Endothelial cell of umbilical vein (primary cell): ENCODE measurements at regions not wholly inside any gene's neighbourhood (a gene's known extent, or its start where the extent isn't known, plus 50 kb on each side); places are given as distances from the start of the nearest gene placed in this dataset.

ENCODE experiments used
- BruUV-seq: library from RNA; stranded (reverse); fragments of 400-500 nt; replicated peaks from 2 replicates; lab custom pipeline; 2021; lab: Mats Ljungman, UMichigan
- CTCF ChIA-PET: fragments of 300-600, 350-600 bp; sonication (Branson Sonifier 250); formaldehyde crosslinking; loops from one replicate; lab custom pipeline; 2021; ENCODE audit warnings: antibody characterized with exemption, inconsistent platforms; lab: Charles Lee
- POLR2A ChIA-PET: fragments of 300-600, 350-600 bp; sonication (Branson Sonifier 250); formaldehyde crosslinking; loops from one replicate; lab custom pipeline; 2021; ENCODE audit warnings: antibody characterized with exemption, inconsistent platforms; lab: Charles Lee
- DNase-seq: peaks from one replicate; pipeline ENCODE4 v3.0.0-alpha.2; 2011; ENCODE audit warnings: low read depth, low spot score
- FAIRE-seq: peaks from 2 replicates; lab custom pipeline; 2011; peaks lifted over from hg19 to GRCh38; lab: Jason Lieb, UNC
- H2AFZ ChIP-seq: 2 replicates; pipeline ENCODE4 v1.6.0; 2012; ENCODE audit warnings: low read depth, low read length, control low read depth, inconsistent platforms
- H3K27ac ChIP-seq: 2 replicates; pipeline ENCODE4 v1.5.1; 2011; ENCODE audit warnings: low read depth, mild to moderate bottlenecking, control low read depth, low read length, moderate library complexity; ENCODE audit not compliant: insufficient read depth
- H3K27me3 ChIP-seq, 2 experiments: 2 replicates each; pipeline versions ENCODE4 v1.6.0 to v1.6.1; 2011; ENCODE audit warnings: low read length in 2 of 2, mixed read lengths in 1 of 2; ENCODE audit not compliant: control insufficient read depth in 2 of 2, insufficient read depth in 2 of 2
- H3K36me3 ChIP-seq, 2 experiments: 2 replicates in 1 of 2; 3 replicates in 1 of 2; pipeline ENCODE4 v1.5.1; 2011; ENCODE audit warnings: low read length in 2 of 2, mild to moderate bottlenecking in 1 of 2, moderate library complexity in 1 of 2; ENCODE audit not compliant: control insufficient read depth in 2 of 2, insufficient read depth in 2 of 2; ENCODE audit errors: extremely low read depth in 1 of 2
- H3K4me1 ChIP-seq: 3 replicates; pipeline ENCODE4 v1.5.1; 2011; ENCODE audit warnings: mild to moderate bottlenecking, low read length; ENCODE audit not compliant: control insufficient read depth, insufficient read depth; ENCODE audit errors: extremely low read depth
- H3K4me2 ChIP-seq: 2 replicates; pipeline ENCODE4 v1.6.1; 2011; ENCODE audit warnings: low read length, control low read depth, mixed read lengths; ENCODE audit not compliant: insufficient read depth
- H3K4me3 ChIP-seq, 3 experiments: fragments of 200-600 bp in 1 of 3; sonication (generic), shearing (Covaris generic) in 1 of 3; replicated peaks in 1 of 3; 2 replicates each; pipeline ENCODE4 v1.5.1; 2011 to 2016; ENCODE audit warnings: control low read depth in 3 of 3, low read length in 3 of 3, mild to moderate bottlenecking in 2 of 3, inconsistent platforms in 1 of 3, low read depth in 1 of 3, moderate library complexity in 1 of 3; ENCODE audit not compliant: insufficient read depth in 1 of 3
- H3K79me2 ChIP-seq: 2 replicates; pipeline ENCODE4 v1.6.0; 2012; ENCODE audit warnings: low read length, inconsistent platforms; ENCODE audit not compliant: control insufficient read depth, insufficient read depth
- H3K9ac ChIP-seq: replicated peaks from 2 replicates; pipeline ENCODE3; 2011; ENCODE audit warnings: low read length, control low read depth; ENCODE audit not compliant: insufficient read depth; ENCODE audit errors: extremely low read depth
- H3K9me1 ChIP-seq: replicated peaks from 3 replicates; pipeline ENCODE4 v1.6.0; 2011; ENCODE audit warnings: mild to moderate bottlenecking, low read length; ENCODE audit not compliant: control insufficient read depth, insufficient read depth; ENCODE audit errors: extremely low read depth
- H3K9me3 ChIP-seq: replicated peaks from 2 replicates; pipeline ENCODE4 v1.5.1; 2012; ENCODE audit warnings: low read length, inconsistent platforms; ENCODE audit not compliant: control insufficient read depth, insufficient read depth
- H4K20me1 ChIP-seq: replicated peaks from 2 replicates; pipeline ENCODE3; 2011; ENCODE audit warnings: mild to moderate bottlenecking, low read length; ENCODE audit not compliant: control insufficient read depth, insufficient read depth; ENCODE audit errors: extremely low read depth
- CTCF ChIP-seq, 2 donors: IDR thresholded peaks; 1 replicate in 1 of 2; 2 replicates in 1 of 2; pipeline ENCODE4 v1.5.1; 2011; ENCODE audit warnings: low read length in 2 of 2, mild to moderate bottlenecking in 2 of 2, moderate library complexity in 2 of 2, control low read depth in 1 of 2, inconsistent platforms in 1 of 2, low read depth in 1 of 2; ENCODE audit not compliant: insufficient read depth in 1 of 2; ENCODE audit errors: extremely low read depth in 1 of 2
- EZH2 ChIP-seq: IDR thresholded peaks from 2 replicates; pipeline ENCODE4 v1.6.1; 2012; ENCODE audit warnings: borderline replicate concordance, low read depth, mild to moderate bottlenecking, moderate library complexity, low read length, inconsistent platforms; ENCODE audit not compliant: severe bottlenecking
- FOS ChIP-seq: IDR thresholded peaks from 2 replicates; pipeline ENCODE4 v1.6.1; 2011; ENCODE audit warnings: mild to moderate bottlenecking, low read length, moderate library complexity, borderline replicate concordance; ENCODE audit not compliant: insufficient read depth
- GATA2 ChIP-seq: IDR thresholded peaks from 2 replicates; pipeline ENCODE4 v1.7.0; 2011; ENCODE audit warnings: low read depth, mild to moderate bottlenecking, moderate library complexity, mixed read lengths, low read length; ENCODE audit not compliant: insufficient read length, insufficient read depth
- JUN ChIP-seq: IDR thresholded peaks from 2 replicates; pipeline ENCODE4 v1.6.1; 2011; ENCODE audit warnings: borderline replicate concordance, low read depth; ENCODE audit not compliant: insufficient read length, insufficient read depth
- MYC ChIP-seq: IDR thresholded peaks from one replicate; pipeline ENCODE4 v1.6.1; 2011; ENCODE audit warnings: mild to moderate bottlenecking, low read depth, low read length
- POLR2A ChIP-seq: IDR thresholded peaks from 2 replicates; pipeline ENCODE4 v1.6.1; 2012; ENCODE audit warnings: low read depth, mild to moderate bottlenecking, control low read depth, low read length
- POLR2AphosphoS5 ChIP-seq: IDR thresholded peaks from 2 replicates; pipeline ENCODE4 v1.6.1; 2012; ENCODE audit warnings: low read depth, mild to moderate bottlenecking, control low read depth, low read length, moderate library complexity; ENCODE audit not compliant: insufficient read depth
- dilution Hi-C: fragments of 300-500 bp; cut with MboI; formaldehyde crosslinking; loops from one replicate; pipeline ENCODE4 v1.15.0; 2019; ENCODE audit warnings: low sequenced_read_pairs; ENCODE audit not compliant: extremely low pct_ligation_motif_present
- intact Hi-C: fragments of 100-400 bp; cut with micrococcal nuclease; formaldehyde crosslinking; loops from one replicate; pipeline ENCODE4 v1.10.0; 2022
- TF ChIP-seq, protein P1 (sequence below): IDR thresholded peaks from 2 replicates; pipeline ENCODE4 v1.6.1; 2011; ENCODE audit not compliant: insufficient read depth, insufficient read length

- no peaks in the 10 kb centered on the region for H3K79me2 ChIP-seq
- no peaks in the 10 kb centered on the region for H3K9me1 ChIP-seq
- BruUV-seq: no TSS peak
- dilution Hi-C loops (no loop called here), intact Hi-C loops (no loop called here)
- no peak overlapping the region for H3K27ac ChIP-seq
- no peaks in the 10 kb centered on the region for H3K27me3 ChIP-seq
- no peaks in the 10 kb centered on the region for H3K9me3 ChIP-seq
- no peaks in the 10 kb centered on the region for H3K4me1 ChIP-seq
- no peak for DNase-seq
- TF ChIP-seq MYC: no peak
- no peak for TF ChIP-seq JUN
- no peak for TF ChIP-seq EZH2
- TF ChIP-seq FOS: no peak
- no peak for TF ChIP-seq CTCF (IDR thresholded peaks at IDR 0.05; ENCODE audit: extremely low read depth in 1 of 2, insufficient read depth in 1 of 2, low read depth in 1 of 2, low read length in 2 of 2)
- FAIRE-seq: no peak
- H3K36me3 ChIP-seq: no peaks in the 10 kb centered on the region
- no peak overlapping the region for H3K9ac ChIP-seq
- POLR2A ChIA-PET: no interaction called here
- no peaks in the 10 kb centered on the region for H4K20me1 ChIP-seq
- H3K4me2 ChIP-seq: no peak overlapping the region
- CTCF ChIA-PET: no interaction called here
- H2AFZ ChIP-seq: no peak overlapping the region
- no peak overlapping the region for H3K4me3 ChIP-seq
Measured at GRCh38 chr6:153595903-153596302, 443.1 kb upstream of the OPRM1 start.

DNA sequence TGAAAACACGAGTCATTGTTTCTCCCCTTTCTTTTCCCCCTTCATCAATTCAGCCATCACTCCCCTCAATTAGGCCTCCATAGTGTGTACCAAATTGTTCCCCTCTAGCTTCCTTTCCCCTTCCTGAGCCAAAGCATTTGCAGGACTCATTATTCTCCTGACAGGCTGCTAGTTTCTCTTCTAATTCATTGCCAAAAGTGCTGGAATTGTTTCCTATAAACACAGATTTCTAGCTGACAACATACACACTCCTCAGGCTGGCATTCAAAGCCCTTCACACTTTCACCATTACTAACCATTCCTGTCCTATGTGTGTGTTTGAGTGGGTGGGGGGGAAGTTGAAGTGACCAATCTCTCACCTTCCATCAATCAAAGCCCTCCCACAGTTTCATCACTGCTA, 444.2 kb upstream of the OPRM1 start:
- Histone ChIP-seq H3K27ac (no peak overlapping the region), H3K9me3 (no peaks in the 10 kb centered on the region), H4K20me1 (no peaks in the 10 kb centered on the region), H3K9ac (no peak overlapping the region), H3K4me2 (no peak overlapping the region), H3K9me1 (no peaks in the 10 kb centered on the region), H3K4me1 (no peaks in the 10 kb centered on the region), H2AFZ (no peak overlapping the region), H3K27me3 (no peaks in the 10 kb centered on the region), H3K36me3 (no peaks in the 10 kb centered on the region), H3K4me3 (no peak overlapping the region), H3K79me2 (no peaks in the 10 kb centered on the region)
- CTCF ChIA-PET: no interaction called here
- FAIRE-seq (no peak), DNase-seq (no peak)
- no TSS peak for BruUV-seq
- dilution Hi-C loops: no loop called here
- TF ChIP-seq FOS: no peak
- TF ChIP-seq EZH2: no peak
- TF ChIP-seq POLR2AphosphoS5: no peak
- no peak for TF ChIP-seq CTCF (IDR thresholded peaks at IDR 0.05; ENCODE audit: extremely low read depth in 1 of 2, insufficient read depth in 1 of 2, low read depth in 1 of 2, low read length in 2 of 2)
- no peak for TF ChIP-seq GATA2
- no peak for TF ChIP-seq POLR2A
- TF ChIP-seq, protein P1, sequence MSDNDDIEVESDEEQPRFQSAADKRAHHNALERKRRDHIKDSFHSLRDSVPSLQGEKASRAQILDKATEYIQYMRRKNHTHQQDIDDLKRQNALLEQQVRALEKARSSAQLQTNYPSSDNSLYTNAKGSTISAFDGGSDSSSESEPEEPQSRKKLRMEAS: no peak
- TF ChIP-seq JUN: no peak
- no peak for TF ChIP-seq MYC
- intact Hi-C loops: no loop called here
- POLR2A ChIA-PET: no interaction called here
